HG03571 (cell line): ENCODE measurements at regions not wholly inside any gene's neighbourhood (a gene's known extent, or its start where the extent isn't known, plus 50 kb on each side); places are given as distances from the start of the nearest gene placed in this dataset.

ENCODE experiments used
- ATAC-seq: cut with Tn5 transposase; IDR thresholded peaks from one replicate; pipeline ENCODE4 v1.9.1; 2021; ENCODE audit not compliant: unreplicated experiment

DNA sequence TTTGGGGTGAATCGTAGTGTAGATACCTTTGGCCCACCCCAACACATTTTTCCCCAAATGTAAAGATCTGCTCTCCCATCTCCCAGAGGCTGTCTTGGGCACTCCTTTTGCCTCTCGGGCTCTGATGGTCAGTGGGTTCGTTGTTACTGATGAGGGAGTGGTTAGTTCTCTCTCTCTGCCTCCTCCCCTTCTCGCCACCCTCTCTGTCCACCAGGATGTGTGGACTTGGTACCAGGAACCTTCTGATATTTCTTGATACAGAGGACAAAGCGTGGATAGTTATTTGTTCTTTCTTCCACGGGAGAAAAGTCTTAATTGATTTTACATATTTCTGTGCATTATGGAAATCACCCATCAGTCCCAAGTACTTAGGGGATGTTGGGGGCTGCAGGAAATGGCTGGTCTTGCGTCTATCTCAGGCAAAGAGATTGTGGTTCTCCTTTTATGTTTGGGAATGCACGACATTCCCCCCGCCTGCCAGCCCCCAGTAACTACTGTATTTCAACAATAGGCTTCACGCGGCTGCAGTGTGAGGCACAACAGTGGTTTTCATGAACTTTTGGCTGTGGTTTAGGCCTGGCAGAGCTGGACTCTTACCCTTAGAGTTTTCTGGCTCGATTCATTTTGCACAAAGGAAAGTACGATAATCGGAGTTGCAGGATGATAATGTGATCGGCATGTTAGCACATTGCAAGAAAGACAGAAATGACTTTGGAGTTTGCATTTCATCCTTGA is 79.0 kb upstream of the ZNF536 start:
- ATAC-seq, result no peak

- ATAC-seq, result no peak
Measured at GRCh38 chr19:30297969-30298368, 74.2 kb upstream of the ZNF536 start.

DNA sequence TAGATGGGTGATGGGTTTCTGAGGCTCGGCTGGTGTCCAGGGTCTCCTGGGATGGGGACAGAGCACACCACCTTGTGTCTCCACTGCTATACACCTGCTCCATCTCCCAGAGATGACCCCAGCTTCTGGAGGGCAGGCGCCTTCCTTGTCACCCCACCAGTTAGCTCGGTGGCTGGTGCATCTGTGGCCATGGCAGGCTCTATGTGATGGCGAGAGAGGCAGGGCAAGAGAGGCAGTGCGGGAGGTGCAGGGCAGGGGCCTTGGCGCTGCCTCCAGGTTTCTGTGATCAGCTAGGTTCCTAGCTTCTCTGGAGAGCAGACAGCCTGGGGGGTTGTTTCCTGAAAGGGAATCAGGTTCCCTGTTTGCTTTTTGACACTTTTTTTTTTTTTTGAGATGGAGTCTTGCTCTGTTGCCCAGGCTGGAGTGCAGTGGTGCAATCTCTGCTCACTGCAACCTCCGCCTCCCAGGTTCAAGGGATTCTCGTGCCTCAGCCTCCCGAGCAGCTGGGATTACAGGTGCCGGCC is 69.0 kb upstream of the ZNF536 start:
- ATAC-seq, result no peak

DNA sequence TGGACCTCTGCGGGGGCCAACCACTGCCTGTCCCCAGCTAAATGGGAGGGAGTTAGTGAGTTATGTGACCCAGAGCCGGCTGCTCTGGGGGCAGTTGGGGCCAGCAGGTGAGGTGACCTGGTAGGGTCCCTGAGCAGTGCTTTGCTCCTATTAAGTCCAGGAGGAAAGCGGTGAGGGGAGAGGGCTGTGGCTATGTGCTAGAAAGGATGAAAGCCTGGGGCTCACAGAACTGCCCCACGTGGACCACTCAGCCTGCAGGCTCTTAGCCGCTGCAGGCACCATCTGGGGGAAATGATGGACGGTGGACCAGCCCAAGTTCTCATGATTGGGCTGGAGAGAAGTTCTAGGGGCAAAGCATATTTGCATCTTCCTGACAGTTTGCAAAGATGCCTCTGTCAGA is 67.6 kb upstream of the ZNF536 start:
- no peak for ATAC-seq

GRCh38 chr19:30305346-30306060 is 66.7 kb upstream of the ZNF536 start:
- no peak for ATAC-seq

DNA sequence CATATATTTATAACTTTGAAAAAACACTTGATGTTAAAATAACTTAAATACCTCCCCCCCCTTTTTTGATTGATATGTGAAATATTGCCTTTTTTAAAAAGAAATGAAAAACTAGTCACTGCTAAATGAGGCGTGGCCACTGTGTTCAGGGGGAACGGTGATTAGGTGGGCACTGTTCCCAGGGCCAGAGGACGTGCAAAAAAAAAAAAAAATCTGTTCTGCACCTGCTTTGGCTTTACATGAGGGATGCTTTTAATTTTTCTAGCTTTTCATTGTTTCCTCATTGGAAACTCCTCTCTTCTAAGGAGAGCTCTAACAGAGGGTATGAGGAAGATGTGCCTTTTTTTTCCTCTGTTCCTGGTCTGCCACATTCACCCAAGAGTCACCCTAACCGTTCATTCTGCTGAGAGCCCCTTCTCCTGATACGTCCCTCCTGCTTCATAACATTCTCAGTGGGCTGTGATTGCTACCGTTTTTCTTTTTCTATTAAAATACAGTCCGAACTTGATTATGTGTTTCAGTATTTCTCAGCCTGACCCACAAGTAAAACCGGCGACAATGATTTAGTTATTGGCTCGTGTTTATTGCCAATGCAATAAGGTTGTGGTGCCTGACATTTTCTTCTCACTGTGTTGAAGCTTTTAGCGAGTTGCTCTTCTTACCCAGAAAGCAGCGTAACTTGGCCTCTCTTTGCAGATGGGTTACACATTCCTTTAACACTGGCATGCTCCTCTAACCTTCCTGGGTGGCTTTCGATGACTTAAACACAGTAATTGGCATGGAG is 64.8 kb upstream of the ZNF536 start:
- ATAC-seq, result no peak

DNA sequence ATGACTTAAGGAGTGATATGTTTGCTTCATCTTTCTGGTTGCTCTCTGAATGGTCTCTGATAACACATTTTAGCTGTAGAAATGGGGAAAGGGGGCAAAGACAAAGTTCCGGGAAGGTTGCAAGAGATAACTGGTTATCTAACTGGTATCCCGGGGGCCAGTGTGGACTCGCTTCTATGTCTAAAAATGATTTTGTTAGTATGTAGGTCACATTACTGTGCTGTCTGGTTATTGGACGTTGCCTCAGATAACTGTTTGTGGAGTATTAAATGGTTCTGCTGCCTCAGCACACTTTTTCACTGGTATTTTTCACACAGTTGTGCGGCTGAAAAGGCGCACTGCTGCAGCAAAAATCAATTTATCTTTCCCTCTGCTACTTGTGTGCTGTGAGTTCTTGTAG is 63.0 kb upstream of the ZNF536 start:
- ATAC-seq, result no peak

DNA sequence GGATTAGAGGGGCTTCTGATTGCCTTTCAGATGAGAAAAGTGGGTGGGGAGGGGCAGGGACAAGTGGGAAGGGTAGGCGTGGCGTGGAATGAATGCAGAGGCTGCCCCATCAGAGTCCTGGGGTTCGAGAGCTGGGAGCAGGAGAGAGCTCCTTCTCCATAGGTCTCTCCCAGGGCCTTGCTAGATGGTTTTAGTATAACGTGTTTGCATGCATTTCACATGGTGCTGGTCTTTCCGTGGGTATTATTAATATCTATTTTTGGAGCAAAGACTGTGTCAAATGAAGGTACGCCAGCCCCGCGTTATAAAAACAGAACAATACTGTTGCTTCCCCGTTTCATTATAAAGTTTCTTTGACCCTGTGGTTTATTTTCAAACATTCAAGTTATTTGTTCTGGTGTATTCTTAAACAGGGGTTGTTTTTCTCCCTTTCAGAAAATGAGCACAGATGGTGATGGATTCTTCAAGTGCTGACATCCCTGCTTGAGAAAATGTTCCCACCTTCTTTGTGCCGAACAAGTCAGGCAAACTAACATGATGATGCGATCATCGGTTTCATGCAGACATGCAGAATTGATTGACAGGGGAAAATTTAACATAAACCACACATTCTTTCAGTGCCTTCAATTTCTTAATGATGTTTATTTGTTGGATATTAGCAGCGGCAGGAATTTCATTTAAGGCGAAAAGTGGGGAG is 62.1 kb upstream of the ZNF536 start:
- no peak for ATAC-seq

DNA sequence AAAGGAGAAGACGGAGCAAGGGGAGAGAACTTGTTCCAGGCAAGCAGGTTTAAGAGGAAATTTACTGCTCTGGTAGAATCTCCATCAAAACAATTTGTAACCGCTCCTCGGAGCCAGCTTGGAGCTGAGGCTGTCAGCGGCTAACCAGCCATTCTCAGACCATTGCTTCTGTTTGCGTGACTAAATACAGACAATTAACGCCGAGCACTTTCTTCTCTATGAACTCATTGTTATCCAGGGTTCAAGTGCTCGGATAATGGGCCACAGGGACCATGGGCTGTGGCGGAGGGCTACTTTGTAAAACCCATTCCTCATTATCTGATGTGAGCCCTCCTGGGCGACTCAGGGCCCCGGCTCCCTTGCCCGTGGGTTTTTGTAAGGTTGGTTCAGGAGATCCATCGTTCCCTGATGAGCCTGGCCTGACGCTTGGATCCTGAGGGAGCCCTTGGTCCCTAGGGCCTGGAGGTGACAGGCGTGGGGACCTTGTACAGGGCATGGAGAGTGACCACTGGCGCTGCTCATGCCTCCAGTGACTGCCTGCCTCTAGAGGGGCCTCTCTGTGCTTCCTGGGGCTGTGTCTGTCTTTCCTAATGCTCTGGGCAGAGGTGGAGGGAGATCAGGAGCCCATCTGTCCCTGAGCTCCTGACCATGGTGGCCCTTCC is 61.5 kb upstream of the ZNF536 start:
- no peak for ATAC-seq

DNA sequence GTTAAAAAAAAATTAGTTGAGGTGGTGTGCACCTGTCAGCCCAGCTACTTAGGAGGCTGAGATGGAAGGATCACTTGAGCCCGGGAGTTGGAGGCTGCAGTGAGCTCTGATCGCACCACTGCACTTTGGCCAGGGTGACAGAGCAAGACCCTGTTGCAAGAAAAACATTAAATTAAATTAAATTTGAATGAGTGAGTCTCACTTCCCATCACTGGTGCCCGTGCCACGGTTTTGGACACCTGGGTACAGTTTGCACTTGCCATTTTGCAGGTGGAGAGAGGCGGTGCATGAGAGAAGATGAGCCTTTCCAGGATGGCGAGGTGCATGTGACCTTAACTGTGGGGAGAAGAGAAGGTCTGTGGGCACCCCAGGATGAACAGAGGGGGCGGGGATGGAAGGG is 60.3 kb upstream of the ZNF536 start:
- ATAC-seq, result no peak

GRCh38 chr19:30312582-30313352 is 59.4 kb upstream of the ZNF536 start:
- ATAC-seq, result no peak

DNA sequence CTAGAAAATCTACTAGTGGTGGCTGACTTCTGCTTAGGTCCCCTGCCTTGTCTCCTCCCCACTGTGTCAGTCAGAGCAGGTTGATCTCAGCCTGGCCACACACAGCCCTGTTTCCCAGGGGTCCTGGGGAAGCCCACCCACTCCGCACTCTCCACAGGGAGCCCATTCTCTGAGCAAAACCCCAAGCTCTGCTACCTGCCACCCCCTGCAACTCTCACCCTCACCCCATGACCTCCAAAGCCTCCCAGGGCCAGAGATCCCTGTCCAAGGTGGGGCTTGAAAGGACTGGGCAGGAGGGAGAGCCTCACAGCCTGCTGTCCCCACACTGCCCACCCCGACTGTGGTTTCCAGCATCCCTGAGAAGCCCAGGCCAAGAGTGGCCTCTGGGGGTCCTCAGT is 58.8 kb upstream of the ZNF536 start:
- no peak for ATAC-seq

DNA sequence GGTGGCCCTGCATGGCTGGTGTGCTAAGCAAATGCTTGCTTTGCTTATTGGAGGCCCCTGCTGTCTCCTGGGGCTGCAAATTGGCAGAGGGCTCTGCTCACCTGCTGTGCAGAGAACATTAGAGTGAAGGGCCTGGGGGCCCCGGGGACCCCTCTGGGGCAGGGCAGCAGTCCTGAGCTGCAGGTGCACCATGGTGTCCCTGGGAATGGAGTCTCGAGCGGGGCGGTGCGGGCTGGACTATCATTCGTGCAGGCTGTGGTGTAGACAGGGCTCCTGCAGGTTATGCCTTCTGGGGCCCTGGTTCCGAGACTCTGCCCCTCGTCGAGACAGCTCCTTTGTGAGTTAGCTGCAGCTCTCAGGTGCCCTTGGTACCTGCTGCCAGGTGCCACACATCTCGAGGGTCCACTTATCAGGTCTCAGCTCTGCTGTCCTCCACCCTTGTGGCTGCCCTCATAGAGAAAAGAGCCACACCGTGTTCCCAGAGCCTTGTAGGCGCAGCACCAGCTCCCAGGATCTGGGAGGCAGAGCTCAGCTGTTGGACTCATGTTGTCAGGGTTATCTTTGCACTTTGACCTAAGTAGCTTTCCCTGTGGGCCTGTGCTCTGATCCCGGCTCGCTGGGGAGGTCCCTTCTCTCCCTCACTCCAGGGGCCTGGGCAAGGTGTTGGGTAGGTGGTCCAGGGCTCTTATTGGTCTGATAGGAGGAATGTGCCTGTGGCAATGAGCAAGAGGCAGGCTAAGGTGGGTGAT is 58.0 kb upstream of the ZNF536 start:
- no peak for ATAC-seq

- ATAC-seq, result no peak
Measured at GRCh38 chr19:30314805-30315155, 57.4 kb upstream of the ZNF536 start.

- no peak for ATAC-seq
Measured at GRCh38 chr19:30315159-30315558, 57.0 kb upstream of the ZNF536 start.

DNA sequence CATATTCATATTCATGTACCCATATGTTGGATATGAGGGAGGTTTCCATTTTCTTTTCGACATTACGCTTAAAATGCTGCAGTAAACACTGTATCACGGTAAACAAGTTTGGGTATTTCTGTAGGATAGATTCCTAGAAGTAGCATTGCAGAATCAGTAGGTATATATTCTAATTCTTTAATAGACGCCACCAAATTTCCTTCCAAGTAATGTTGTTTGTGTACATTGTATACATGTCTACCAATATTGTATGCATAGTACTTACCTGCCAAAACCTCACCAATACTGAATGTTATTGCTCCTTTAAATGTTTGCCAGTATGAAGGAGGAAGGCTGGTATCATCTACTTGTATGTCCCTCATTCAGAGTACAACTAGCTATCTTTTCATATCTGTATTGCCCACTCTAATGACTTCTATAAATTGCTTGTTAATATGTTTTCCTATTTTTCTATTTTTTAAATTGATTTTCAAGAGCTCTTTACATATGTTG is 56.1 kb upstream of the ZNF536 start:
- ATAC-seq, result no peak

DNA sequence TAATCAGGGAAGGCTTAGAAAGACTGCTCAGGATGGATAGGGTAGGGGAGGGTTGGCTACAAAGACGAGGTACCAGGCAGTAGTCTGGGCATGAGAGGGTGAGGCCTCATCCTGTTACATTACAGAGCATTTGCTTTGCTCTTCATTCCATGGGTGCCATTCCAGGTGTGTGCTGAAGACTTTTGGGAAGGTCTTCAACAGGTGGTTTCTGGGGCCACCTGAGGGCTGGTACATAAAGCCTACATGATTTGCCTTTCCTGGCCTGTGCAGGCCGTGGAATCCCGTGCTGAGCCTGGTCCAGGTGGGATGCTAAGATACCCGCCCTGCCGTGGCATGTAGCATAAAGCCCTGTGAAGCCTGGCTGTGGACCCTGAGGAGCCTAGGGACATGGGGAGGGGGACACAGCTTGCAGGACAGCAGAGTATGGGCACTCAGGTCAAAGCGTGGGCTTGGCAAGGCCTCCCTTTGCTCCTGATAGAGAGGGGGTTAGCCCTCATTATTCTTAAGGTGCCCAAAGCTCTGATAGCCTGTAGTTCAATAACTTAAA is 55.6 kb upstream of the ZNF536 start:
- no peak for ATAC-seq

DNA sequence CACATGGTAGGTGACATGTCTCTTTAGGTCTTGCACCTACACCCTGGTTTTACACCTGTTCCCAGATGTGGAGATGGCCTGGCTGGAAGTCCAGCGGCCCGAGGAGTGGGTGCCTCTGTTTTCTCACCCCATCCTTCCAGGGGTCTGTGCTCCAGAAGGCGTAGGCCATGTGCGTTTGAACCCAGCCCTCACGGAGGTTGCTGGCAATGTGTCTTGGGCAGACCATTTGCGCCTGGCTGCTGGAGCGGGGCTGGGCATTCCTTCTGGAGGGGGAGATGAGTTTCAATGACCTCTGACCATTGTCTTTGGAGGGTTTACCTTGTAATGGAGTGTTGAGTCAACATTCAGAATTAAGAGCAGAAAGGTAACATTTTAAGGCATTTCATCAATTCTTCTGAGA is 54.8 kb upstream of the ZNF536 start:
- ATAC-seq, result no peak

DNA sequence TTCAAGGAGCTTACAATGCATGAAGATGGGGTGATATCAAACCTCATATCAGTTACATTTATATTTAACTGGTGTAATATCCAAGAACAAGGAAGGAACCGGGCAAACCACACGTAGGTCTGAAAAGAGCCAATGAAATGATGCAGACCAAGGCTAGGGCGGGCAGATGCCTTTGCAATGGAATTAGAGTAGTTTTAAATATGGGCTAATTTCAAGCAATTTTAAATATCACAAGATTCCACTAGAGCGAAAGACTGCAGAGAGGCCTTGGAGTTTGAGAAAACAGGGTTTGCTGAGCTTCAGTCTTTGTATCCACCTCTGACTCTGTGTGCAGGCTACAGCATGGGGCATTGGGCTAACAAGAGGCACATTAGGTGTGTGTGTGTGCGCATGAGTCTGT is 53.9 kb upstream of the ZNF536 start:
- no peak for ATAC-seq
